NCI-H460 (cell line): ENCODE measurements at regions not wholly inside any gene's neighbourhood (a gene's known extent, or its start where the extent isn't known, plus 50 kb on each side); places are given as distances from the start of the nearest gene placed in this dataset.

ENCODE experiments used
- DNase-seq: peaks from one replicate; pipeline ENCODE4 v3.0.0-alpha.2; 2016; ENCODE audit warnings: low read depth; ENCODE audit errors: extremely low read depth

- DNase-seq = no peak
Measured at GRCh38 chrX:94041881-94042280, 367.9 kb downstream of the FAM133A start.

DNA sequence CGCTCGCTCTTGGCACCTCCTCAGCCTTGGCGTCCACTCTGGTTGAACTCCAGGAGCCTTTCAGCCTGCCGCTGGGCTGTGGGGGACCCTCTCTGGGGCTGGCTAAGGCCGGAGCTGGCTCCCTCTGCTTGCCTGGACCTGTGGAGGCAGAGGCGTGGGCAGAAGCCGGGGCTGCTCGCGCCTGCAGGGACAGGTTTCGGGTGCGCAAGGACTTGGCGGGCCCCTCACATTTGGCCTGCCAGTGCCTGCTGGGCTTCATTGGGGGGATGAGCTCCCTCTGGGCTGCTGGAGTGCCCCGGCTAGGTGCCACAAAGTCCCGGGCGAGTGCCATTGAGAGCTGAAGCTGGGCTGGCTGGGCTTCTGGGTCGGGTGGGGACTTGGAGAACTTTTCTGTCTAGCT, 371.7 kb downstream of the FAM133A start:
- no peak for DNase-seq

- DNase-seq = no peak
Measured at GRCh38 chrX:94051926-94052325, 377.9 kb downstream of the FAM133A start.

GRCh38 chrX:94053575-94053974, 379.6 kb downstream of the FAM133A start:
- no peak for DNase-seq

GRCh38 chrX:94057385-94057784, 383.4 kb downstream of the FAM133A start:
- DNase-seq = peak; percentile 79

GRCh38 chrX:94058728-94059382, 384.8 kb downstream of the FAM133A start:
- DNase-seq = peak; percentile 77

GRCh38 chrX:94065091-94065490, 391.1 kb downstream of the FAM133A start:
- DNase-seq = no peak

DNA sequence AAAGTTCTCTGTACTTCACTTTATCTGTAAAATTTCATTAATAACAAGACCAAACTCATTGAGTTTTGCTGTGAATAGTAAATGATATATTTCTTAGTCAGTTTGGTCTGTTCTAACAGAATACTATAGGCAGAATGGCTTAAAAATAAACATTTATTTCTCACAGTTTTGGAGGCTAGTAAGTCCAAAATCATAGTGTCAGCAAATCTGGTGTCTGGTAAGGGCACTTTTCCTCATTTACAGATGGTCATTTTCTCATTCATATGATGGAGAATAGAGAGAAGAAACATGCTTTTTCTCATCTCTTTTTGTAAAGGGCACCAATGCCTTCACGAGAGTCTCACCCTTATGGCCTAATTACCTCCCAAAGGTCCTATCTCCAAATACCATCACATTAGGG, 415.1 kb downstream of the FAM133A start:
- DNase-seq = no peak

DNA sequence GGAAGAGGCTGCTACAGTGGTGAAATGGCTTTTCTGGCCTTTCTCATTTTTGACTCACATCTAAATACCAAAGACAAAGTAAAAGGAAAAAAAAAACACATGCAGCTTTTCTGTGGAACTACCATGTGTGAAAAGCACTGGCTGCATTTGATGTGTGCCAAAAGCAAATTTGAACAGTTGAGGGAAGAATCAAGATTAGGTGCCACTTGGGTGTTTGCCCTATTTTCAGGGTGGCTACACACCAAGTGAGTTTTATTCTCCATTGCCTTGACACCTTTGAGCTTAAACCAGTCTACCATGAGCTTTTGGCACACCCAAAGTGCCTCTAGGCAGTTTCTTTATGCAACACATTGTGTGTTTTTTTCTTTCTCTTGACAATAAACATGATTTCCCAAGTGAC, 423.9 kb downstream of the FAM133A start:
- no peak for DNase-seq

- DNase-seq = peak; percentile 9
Measured at GRCh38 chrX:94107981-94108380, 434.0 kb downstream of the FAM133A start.

DNA sequence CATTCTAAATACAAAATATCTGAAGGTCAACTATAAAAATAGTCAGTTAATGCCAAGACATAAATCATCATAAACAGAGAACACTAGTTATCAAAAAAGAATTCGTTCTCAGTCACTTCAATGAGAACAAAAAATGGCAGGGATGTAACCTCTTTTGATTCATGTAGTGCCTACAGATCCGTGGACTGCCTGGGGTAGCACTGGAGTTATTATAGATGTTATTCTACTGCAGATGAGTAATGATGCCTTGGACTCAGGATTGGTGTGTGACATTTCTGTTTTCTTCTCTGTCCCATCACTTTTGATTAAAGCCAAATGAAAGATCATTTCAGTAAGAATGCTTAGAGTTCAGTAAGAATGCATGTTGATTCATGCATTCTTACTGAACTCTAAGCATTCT, 440.4 kb downstream of the FAM133A start:
- no peak for DNase-seq

DNA sequence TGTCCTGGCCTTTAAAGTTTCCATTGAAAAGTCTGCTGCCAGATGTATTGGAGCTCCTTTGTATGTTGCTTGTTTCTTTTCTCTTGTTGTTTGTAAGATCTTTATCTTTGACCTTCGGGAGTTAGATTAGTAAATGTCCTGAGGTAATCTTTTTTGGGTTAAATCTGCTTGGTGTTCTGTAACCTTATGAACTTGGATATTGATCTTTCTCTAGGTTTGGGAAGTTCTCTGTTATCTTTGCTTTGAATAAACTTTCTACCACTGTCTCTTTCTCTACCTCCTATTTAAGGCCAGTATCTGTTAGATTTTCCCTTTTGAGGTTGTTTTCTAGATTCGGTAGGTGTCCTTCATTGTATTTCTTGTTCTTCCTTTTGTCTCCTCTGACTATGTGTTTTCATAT, 447.8 kb downstream of the FAM133A start:
- no peak for DNase-seq

GRCh38 chrX:94123062-94123461, 449.1 kb downstream of the FAM133A start:
- no peak for DNase-seq

DNA sequence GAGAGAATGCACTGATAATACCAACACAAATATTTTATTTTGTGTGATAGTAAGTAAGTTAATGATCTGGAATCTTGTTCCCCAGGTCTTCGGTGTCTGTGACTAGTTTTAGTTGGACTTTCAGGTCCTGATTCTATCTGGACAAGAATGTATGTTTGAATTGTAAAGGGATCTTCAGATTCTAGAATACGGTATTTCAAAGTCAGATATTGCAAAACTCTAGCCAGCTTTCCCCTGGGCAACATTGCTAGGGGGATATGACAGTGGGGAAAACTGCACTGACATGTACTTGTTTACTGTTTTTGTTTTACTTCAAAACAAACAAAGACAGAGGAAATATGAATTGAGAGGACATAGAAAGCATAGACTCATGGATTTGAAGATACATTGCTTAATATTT, 489.0 kb downstream of the FAM133A start:
- DNase-seq = no peak

DNA sequence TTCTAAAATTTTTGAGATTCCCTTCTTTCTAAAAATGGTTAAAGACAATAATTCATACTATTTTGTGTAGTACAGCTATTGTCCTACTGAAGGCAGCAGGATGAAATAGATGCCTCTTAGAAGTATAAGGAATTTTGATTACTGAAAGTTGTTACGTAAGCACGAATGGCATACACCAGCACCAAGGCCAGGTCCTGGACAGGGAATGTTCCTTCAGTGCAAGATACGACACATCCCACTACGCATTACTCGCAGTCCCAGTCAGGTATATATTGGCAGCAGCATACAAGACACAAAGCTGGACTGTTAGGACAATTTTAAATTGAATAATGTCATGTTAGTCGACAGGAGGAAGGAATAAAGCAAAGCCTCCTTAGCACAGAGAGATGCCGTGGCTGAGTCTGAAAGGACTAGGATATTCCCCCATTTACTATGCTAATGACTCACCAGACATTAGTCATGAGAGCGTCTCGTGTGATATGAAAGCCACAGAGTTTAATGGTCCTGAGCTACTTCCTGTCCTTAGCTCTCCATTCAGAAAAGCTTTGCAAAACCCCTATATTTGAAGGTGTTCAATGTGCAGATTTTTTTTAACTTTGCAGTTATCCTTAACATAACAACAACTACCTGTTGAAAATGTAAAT, 504.3 kb downstream of the FAM133A start:
- no peak for DNase-seq

DNA sequence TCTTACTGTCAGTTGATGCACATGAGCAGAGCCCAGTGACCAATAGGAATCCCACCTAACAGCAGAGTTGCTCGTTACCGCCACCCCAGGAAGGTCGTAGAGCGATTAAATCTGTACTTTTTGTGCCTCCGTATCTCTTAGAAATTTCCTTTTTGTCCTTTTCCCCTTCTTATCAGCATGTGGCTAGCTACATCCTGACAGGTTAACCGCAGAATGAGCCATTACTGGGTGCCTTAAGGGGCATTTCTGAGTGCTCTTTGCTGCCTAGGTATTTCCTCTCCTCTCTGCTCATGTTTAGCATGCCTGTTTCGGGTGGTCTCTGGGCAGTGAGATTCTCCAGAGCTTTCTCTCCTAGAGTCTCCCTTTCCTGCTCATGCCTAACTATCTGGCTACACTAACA, 530.5 kb downstream of the FAM133A start:
- no peak for DNase-seq

- no peak for DNase-seq
Measured at GRCh38 chrX:94216738-94217137, 542.7 kb downstream of the FAM133A start.

- DNase-seq = no peak
Measured at GRCh38 chrX:94252211-94252610, 578.2 kb downstream of the FAM133A start.

GRCh38 chrX:94256396-94256795, 582.4 kb downstream of the FAM133A start:
- DNase-seq = no peak

DNA sequence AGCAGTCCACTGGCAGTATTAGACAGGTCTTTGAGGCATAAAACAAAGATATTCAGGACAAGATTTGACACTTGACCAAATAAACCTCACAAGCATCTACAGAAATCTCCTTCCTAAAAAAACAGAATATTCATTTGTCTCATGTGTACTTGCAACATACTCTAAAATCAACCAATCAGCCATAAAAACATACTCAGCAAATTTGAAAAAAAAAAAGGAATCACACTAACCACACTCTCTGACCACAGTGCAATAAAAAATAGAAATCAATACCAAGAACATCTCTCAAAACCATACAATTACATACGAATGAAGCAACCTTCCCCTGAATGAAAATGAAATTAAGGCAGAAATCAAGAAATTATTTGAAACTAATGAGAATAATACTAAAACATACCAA, 591.3 kb downstream of the FAM133A start:
- no peak for DNase-seq

- DNase-seq = peak; percentile 5
Measured at GRCh38 chrX:94288325-94288724, 614.3 kb downstream of the FAM133A start.

DNA sequence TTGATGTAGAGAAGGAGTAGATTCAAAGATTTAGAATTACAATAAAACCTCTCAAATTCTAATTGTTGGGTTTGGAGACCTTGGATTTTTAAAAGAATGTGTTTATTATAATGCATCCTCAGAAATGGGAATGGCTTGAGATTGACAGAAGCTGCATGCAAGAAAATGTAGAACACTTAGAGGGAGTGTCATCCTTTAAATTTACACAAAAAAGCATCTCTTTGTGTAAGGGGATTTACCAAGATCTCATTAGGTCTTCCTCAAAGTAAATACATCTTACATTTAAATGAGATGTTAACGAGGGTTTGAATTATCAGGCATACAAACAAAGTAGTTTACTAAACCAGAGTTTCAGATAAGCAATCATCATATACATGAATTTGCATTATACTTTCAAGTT, 615.0 kb downstream of the FAM133A start:
- no peak for DNase-seq

- DNase-seq = no peak
Measured at GRCh38 chrX:94302446-94302845, 628.4 kb downstream of the FAM133A start.
